ENCODE measurements at regions not wholly inside any gene's neighbourhood (a gene's known extent, or its start where the extent isn't known, plus 50 kb on each side); places are given as distances from the start of the nearest gene placed in this dataset.

- DNase-seq (ENCODE audit: low read depth in 6 of 9, low spot score in 9 of 9) = no peak
- Histone ChIP-seq H3K27ac (ENCODE audit: low read depth in 1 of 2, low read length in 1 of 2) (no peak overlapping the region), H3K4me3 (ENCODE audit: low read length in 2 of 2) (no peak overlapping the region), H3K36me3 (ENCODE audit: control insufficient read depth in 2 of 2, insufficient read depth in 2 of 2, low read length in 1 of 2) (no peaks in the 10 kb centered on the region), H3K27me3 (ENCODE audit: control insufficient read depth in 2 of 2, insufficient read depth in 1 of 2, low read length in 1 of 2) (no peaks in the 10 kb centered on the region), H3K9me3 (ENCODE audit: control insufficient read depth in 2 of 2, insufficient read depth in 1 of 2, low read length in 1 of 2) (no peaks in the 10 kb centered on the region), H3K4me1 (ENCODE audit: control insufficient read depth in 2 of 2, insufficient read depth in 2 of 2, low read length in 2 of 2) (no peaks in the 10 kb centered on the region)
- 60% methylated on average over 1 of the region's 1 CpG for WGBS
These were observed 259.2 kb upstream of the SORL1-AS1 start for GRCh38 chr11:121711939-121712338.

GRCh38 chr11:121711236-121711635 lies 258.5 kb upstream of the SORL1-AS1 start:
- no peaks in the 10 kb centered on the region for H3K4me1 ChIP-seq (ENCODE audit: control insufficient read depth in 2 of 2, insufficient read depth in 2 of 2, low read length in 2 of 2)
- no peak overlapping the region for H3K4me3 ChIP-seq (ENCODE audit: low read length in 2 of 2)
- DNase-seq (ENCODE audit: low read depth in 6 of 9, low spot score in 9 of 9) = no peak
- no peak overlapping the region for H3K27ac ChIP-seq (ENCODE audit: low read depth in 1 of 2, low read length in 1 of 2)
- WGBS = 91% methylated on average over 2 of the region's 2 CpGs
- no peaks in the 10 kb centered on the region for H3K36me3 ChIP-seq (ENCODE audit: control insufficient read depth in 2 of 2, insufficient read depth in 2 of 2, low read length in 1 of 2)
- no peaks in the 10 kb centered on the region for H3K9me3 ChIP-seq (ENCODE audit: control insufficient read depth in 2 of 2, insufficient read depth in 1 of 2, low read length in 1 of 2)
- H3K27me3 ChIP-seq (ENCODE audit: control insufficient read depth in 2 of 2, insufficient read depth in 1 of 2, low read length in 1 of 2) = no peaks in the 10 kb centered on the region

DNA sequence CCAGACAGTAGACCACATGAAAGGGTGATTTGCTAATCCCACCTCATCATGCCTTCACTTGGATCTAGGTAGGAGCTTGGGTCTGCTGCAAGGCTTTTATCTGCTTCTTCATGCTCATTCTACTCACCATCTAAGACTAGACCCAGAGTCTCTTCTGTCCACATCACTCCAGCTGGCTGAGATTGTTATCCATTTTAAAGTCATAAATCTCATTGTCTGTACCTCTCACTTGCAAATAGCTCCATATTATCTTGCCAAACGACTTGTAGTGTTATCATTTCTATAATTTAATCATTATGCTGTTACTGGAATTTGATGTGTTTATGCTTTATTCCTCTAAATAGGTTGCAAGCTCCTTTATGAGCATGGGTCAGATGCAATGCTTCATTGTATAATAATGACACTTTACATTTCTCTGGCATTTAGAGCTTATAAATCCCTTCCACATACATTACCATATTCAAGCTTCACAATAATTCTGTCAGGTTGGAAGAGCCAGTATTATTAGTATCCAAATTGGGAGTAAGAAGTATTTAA lies 254.2 kb upstream of the SORL1-AS1 start:
- no peak for DNase-seq (ENCODE audit: low read depth in 6 of 9, low spot score in 9 of 9)
- Histone ChIP-seq H3K4me3 (ENCODE audit: low read length in 2 of 2) (no peak overlapping the region), H3K27ac (ENCODE audit: low read depth in 1 of 2, low read length in 1 of 2) (no peak overlapping the region), H3K36me3 (ENCODE audit: control insufficient read depth in 2 of 2, insufficient read depth in 2 of 2, low read length in 1 of 2) (no peaks in the 10 kb centered on the region), H3K4me1 (ENCODE audit: control insufficient read depth in 2 of 2, insufficient read depth in 2 of 2, low read length in 2 of 2) (no peaks in the 10 kb centered on the region), H3K27me3 (ENCODE audit: control insufficient read depth in 2 of 2, insufficient read depth in 1 of 2, low read length in 1 of 2) (no peaks in the 10 kb centered on the region), H3K9me3 (ENCODE audit: control insufficient read depth in 2 of 2, insufficient read depth in 1 of 2, low read length in 1 of 2) (no peaks in the 10 kb centered on the region)
- WGBS = 72% methylated on average over 1 of the region's 1 CpG

DNA sequence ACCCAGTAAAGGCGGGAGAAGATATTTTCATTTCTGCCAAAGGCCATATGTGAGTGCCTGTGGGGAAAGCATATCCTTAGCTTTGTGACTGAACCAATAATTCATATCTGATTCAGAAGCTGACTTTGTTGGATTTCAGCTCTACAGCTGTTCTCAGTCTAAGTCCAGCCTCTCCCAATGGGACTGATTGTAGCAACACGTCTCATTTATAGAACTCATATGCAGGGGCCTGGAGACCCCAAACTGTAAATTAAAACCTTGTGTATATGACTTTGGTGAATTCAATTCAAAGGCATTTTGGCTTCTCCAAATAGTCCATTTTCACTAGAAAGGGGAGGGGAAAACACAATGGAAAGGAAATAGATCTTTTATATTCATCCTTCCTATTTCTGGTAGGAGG lies 250.4 kb upstream of the SORL1-AS1 start:
- Histone ChIP-seq H3K4me1 (ENCODE audit: control insufficient read depth in 2 of 2, insufficient read depth in 2 of 2, low read length in 2 of 2) (no peaks in the 10 kb centered on the region), H3K27ac (ENCODE audit: low read depth in 1 of 2, low read length in 1 of 2) (no peak overlapping the region), H3K27me3 (ENCODE audit: control insufficient read depth in 2 of 2, insufficient read depth in 1 of 2, low read length in 1 of 2) (no peaks in the 10 kb centered on the region), H3K9me3 (ENCODE audit: control insufficient read depth in 2 of 2, insufficient read depth in 1 of 2, low read length in 1 of 2) (no peaks in the 10 kb centered on the region), H3K4me3 (ENCODE audit: low read length in 2 of 2) (no peak overlapping the region), H3K36me3 (ENCODE audit: control insufficient read depth in 2 of 2, insufficient read depth in 2 of 2, low read length in 1 of 2) (no peaks in the 10 kb centered on the region)
- 94% methylated on average over 2 of the region's 2 CpGs for WGBS
- no peak for DNase-seq (ENCODE audit: low read depth in 6 of 9, low spot score in 9 of 9)

- DNase-seq (ENCODE audit: low read depth in 6 of 9, low spot score in 9 of 9) = no peak
- H3K4me3 ChIP-seq (ENCODE audit: low read length in 2 of 2) = no peak overlapping the region
- H3K27me3 ChIP-seq (ENCODE audit: control insufficient read depth in 2 of 2, insufficient read depth in 1 of 2, low read length in 1 of 2) = no peaks in the 10 kb centered on the region
- H3K9me3 ChIP-seq (ENCODE audit: control insufficient read depth in 2 of 2, insufficient read depth in 1 of 2, low read length in 1 of 2) = no peaks in the 10 kb centered on the region
- 86% methylated on average over 4 of the region's 4 CpGs for WGBS
- no peaks in the 10 kb centered on the region for H3K36me3 ChIP-seq (ENCODE audit: control insufficient read depth in 2 of 2, insufficient read depth in 2 of 2, low read length in 1 of 2)
- no peak overlapping the region for H3K27ac ChIP-seq (ENCODE audit: low read depth in 1 of 2, low read length in 1 of 2)
- H3K4me1 ChIP-seq (ENCODE audit: control insufficient read depth in 2 of 2, insufficient read depth in 2 of 2, low read length in 2 of 2) = no peaks in the 10 kb centered on the region
These were observed 248.2 kb upstream of the SORL1-AS1 start for GRCh38 chr11:121700968-121701367.

DNA sequence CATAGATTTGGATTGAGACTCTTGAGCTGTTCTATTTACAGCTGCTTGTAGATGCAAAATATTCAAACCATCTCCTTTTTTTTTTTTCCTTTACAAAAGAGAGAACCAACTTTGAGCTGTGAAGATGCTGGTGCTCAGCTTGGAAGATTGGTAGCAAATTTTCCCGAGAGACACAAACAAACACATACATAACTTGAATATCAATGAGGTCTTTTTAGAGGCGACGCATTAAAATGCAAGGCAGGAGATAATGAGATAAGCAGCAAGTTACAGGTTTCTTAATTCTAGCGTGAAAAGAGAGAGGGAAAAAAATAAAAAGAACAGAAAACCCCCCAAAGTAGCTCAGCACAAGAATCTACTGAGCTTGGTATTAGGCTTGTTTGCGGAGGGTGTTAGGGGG lies 247.0 kb upstream of the SORL1-AS1 start:
- H3K27me3 ChIP-seq (ENCODE audit: control insufficient read depth in 2 of 2, insufficient read depth in 1 of 2, low read length in 1 of 2) = no peaks in the 10 kb centered on the region
- H3K27ac ChIP-seq (ENCODE audit: low read depth in 1 of 2, low read length in 1 of 2) = no peak overlapping the region
- DNase-seq (ENCODE audit: low read depth in 6 of 9, low spot score in 9 of 9) = no peak
- H3K36me3 ChIP-seq (ENCODE audit: control insufficient read depth in 2 of 2, insufficient read depth in 2 of 2, low read length in 1 of 2) = no peaks in the 10 kb centered on the region
- no peaks in the 10 kb centered on the region for H3K9me3 ChIP-seq (ENCODE audit: control insufficient read depth in 2 of 2, insufficient read depth in 1 of 2, low read length in 1 of 2)
- 53% methylated on average over 5 of the region's 5 CpGs for WGBS
- H3K4me3 ChIP-seq (ENCODE audit: low read length in 2 of 2) = no peak overlapping the region
- no peaks in the 10 kb centered on the region for H3K4me1 ChIP-seq (ENCODE audit: control insufficient read depth in 2 of 2, insufficient read depth in 2 of 2, low read length in 2 of 2)

DNA sequence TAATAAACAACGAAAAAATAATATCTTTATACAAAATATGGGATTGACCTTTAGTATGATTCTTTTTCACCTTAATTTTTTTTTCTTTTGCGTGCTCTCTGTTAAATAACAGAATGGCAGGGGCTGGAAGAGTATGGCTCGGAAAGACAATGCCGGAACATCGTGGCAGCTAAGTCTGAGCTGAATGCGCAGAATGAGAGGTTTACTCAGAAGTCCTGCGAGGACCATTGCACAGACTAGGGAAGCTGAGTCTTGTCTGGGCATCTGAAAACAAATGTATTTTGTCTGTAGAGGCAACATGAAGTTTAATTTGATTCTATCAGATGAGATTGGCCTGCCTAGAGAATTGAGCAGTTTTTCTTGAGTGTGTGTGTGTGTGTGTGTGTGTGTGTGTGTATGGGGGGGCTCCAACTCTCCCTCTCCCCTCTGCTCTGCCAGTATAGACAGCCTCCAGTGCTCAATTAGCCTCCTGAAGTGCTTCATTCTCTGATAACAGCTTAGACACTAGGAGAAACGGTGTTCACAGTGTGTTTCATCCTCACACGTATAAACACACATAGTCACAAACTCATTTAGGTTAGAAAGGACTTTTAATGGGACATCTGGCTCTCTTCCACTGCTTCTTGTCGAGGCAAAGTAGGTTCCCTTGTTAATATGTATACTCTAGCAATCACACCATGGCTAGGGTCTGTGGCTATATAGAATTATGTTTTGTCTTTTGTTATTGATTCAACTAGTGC lies 244.3 kb upstream of the SORL1-AS1 start:
- WGBS = 87% methylated on average over 10 of the region's 10 CpGs

DNA sequence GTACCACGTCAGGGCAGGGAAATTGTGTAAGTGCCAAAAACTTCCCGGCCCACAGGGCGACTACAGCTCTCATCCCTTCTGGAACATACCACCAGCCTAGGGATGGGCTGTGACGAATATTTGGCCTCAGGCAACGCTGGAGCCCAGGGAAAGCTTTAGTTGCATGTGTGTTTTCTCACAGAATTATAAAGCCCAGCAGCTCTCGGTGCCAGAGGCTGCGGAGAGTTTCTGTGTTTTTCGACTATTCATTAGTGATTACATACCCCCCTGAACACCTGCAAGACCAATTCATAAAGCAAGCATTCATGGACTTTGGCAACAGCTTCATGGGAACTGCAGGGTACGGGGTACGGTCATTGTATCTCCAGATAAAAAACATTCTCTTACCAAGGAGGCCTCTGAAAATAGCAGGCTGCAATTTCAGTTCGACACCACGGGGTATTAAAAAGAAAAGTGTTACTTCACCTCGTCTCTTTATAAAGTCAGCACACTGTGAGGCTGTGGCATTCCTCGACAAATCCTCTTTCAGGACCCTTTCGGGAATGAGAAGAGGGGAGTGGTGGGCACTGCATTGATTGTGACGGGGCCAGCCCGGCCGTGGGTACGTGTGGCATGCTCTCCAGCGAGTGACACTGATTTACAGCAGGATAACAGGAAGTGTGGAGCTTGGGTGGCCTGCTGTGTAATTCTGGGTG lies 243.6 kb upstream of the SORL1-AS1 start:
- Histone ChIP-seq H3K36me3 (ENCODE audit: control insufficient read depth in 2 of 2, insufficient read depth in 2 of 2, low read length in 1 of 2) (no peaks in the 10 kb centered on the region), H3K4me1 (ENCODE audit: control insufficient read depth in 2 of 2, insufficient read depth in 2 of 2, low read length in 2 of 2) (no peaks in the 10 kb centered on the region), H3K4me3 (ENCODE audit: low read length in 2 of 2) (no peak overlapping the region), H3K27me3 (ENCODE audit: control insufficient read depth in 2 of 2, insufficient read depth in 1 of 2, low read length in 1 of 2) (no peaks in the 10 kb centered on the region), H3K27ac (ENCODE audit: low read depth in 1 of 2, low read length in 1 of 2) (no peak overlapping the region), H3K9me3 (ENCODE audit: control insufficient read depth in 2 of 2, insufficient read depth in 1 of 2, low read length in 1 of 2) (no peaks in the 10 kb centered on the region)
- 64% methylated on average over 20 of the region's 20 CpGs for WGBS
- no peak for DNase-seq (ENCODE audit: low read depth in 6 of 9, low spot score in 9 of 9)

More for the DNA sequence above, 244.3 kb upstream of the SORL1-AS1 start:
- DNase-seq (ENCODE audit: low read depth in 6 of 9, low spot score in 9 of 9) = no peak
- Histone ChIP-seq H3K4me1 (ENCODE audit: control insufficient read depth in 2 of 2, insufficient read depth in 2 of 2, low read length in 2 of 2) (no peaks in the 10 kb centered on the region), H3K4me3 (ENCODE audit: low read length in 2 of 2) (no peak overlapping the region), H3K36me3 (ENCODE audit: control insufficient read depth in 2 of 2, insufficient read depth in 2 of 2, low read length in 1 of 2) (no peaks in the 10 kb centered on the region), H3K27ac (ENCODE audit: low read depth in 1 of 2, low read length in 1 of 2) (no peak overlapping the region), H3K9me3 (ENCODE audit: control insufficient read depth in 2 of 2, insufficient read depth in 1 of 2, low read length in 1 of 2) (no peaks in the 10 kb centered on the region), H3K27me3 (ENCODE audit: control insufficient read depth in 2 of 2, insufficient read depth in 1 of 2, low read length in 1 of 2) (no peaks in the 10 kb centered on the region)

DNA sequence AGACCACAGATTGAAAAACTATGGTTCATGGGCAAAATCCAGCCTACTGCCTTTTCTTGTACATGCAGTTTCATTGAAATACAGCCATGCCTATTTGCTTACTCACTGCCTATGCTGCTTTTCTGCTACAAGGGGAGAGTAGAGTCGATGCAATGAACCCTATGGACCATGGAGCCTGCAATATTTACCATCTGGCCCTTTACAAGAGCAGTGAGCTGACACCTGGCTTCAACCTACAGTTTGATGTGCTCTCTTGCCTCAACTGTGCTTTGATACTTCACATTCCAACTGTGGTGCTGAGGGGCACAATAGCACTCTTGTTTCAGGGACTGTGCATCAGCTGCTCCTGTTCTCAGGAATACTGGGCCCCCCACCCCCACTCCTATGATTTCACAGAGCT lies 239.5 kb upstream of the SORL1-AS1 start:
- H3K27ac ChIP-seq (ENCODE audit: low read depth in 1 of 2, low read length in 1 of 2) = no peak overlapping the region
- no peaks in the 10 kb centered on the region for H3K4me1 ChIP-seq (ENCODE audit: control insufficient read depth in 2 of 2, insufficient read depth in 2 of 2, low read length in 2 of 2)
- DNase-seq (ENCODE audit: low read depth in 6 of 9, low spot score in 9 of 9) = no peak
- no peak overlapping the region for H3K4me3 ChIP-seq (ENCODE audit: low read length in 2 of 2)
- 75% methylated on average over 1 of the region's 1 CpG for WGBS
- H3K36me3 ChIP-seq (ENCODE audit: control insufficient read depth in 2 of 2, insufficient read depth in 2 of 2, low read length in 1 of 2) = no peaks in the 10 kb centered on the region
- H3K27me3 ChIP-seq (ENCODE audit: control insufficient read depth in 2 of 2, insufficient read depth in 1 of 2, low read length in 1 of 2) = no peaks in the 10 kb centered on the region
- no peaks in the 10 kb centered on the region for H3K9me3 ChIP-seq (ENCODE audit: control insufficient read depth in 2 of 2, insufficient read depth in 1 of 2, low read length in 1 of 2)

Data from thymus (tissue), 11 donors.